ENCODE measurements at regions not wholly inside any gene's neighbourhood (a gene's known extent, or its start where the extent isn't known, plus 50 kb on each side); places are given as distances from the start of the nearest gene placed in this dataset.
"Not testable (repeated sequence)": the region's sequence is repeated elsewhere in the genome, so short reads cannot be mapped to it uniquely, and the experiment has no call there.

GRCh38 chr2:8144131-8144631 is 537.7 kb upstream of the ID2 start:
- intact Hi-C loops (cut with DNase I; ENCODE audit: low total_unique reads) = no loop called here
- H3K27me3 ChIP-seq = no peaks in the 10 kb centered on the region
- DNase-seq = no peak
- peaks cover 0 to 8% (median 4%) of the 10 kb centered on the region in 4 donors for H3K4me1 ChIP-seq
- 81 to 100% (median 92%) methylated on average over 2 of the region's 2 CpGs for WGBS, 5 donors
- no peaks in the 10 kb centered on the region for H3K36me3 ChIP-seq
- TF ChIP-seq, protein P1, sequence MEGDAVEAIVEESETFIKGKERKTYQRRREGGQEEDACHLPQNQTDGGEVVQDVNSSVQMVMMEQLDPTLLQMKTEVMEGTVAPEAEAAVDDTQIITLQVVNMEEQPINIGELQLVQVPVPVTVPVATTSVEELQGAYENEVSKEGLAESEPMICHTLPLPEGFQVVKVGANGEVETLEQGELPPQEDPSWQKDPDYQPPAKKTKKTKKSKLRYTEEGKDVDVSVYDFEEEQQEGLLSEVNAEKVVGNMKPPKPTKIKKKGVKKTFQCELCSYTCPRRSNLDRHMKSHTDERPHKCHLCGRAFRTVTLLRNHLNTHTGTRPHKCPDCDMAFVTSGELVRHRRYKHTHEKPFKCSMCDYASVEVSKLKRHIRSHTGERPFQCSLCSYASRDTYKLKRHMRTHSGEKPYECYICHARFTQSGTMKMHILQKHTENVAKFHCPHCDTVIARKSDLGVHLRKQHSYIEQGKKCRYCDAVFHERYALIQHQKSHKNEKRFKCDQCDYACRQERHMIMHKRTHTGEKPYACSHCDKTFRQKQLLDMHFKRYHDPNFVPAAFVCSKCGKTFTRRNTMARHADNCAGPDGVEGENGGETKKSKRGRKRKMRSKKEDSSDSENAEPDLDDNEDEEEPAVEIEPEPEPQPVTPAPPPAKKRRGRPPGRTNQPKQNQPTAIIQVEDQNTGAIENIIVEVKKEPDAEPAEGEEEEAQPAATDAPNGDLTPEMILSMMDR (IDR thresholded peaks at IDR 0.05) = no peak
- TF ChIP-seq POLR2AphosphoS5 (IDR thresholded peaks at IDR 0.05) = no peak
- no peak for TF ChIP-seq POLR2A (IDR thresholded peaks at IDR 0.05)
- no peak for TF ChIP-seq EP300 (IDR thresholded peaks at IDR 0.05)
- no peak overlapping the region for H3K27ac ChIP-seq
- H3K4me3 ChIP-seq = no peak overlapping the region
- H3K9me3 ChIP-seq = no peaks in the 10 kb centered on the region

GRCh38 chr2:8144785-8145184 is 537.1 kb upstream of the ID2 start:
- intact Hi-C loops (cut with DNase I; ENCODE audit: low total_unique reads) = no loop called here
- WGBS, 5 donors = 88 to 96% (median 93%) methylated on average over 3 of the region's 3 CpGs
- Histone ChIP-seq H3K4me3 (no peak overlapping the region), H3K4me1 (peaks cover 0 to 8% (median 4%) of the 10 kb centered on the region in 4 donors), H3K27me3 (no peaks in the 10 kb centered on the region), H3K9me3 (no peaks in the 10 kb centered on the region), H3K27ac (no peak overlapping the region), H3K36me3 (no peaks in the 10 kb centered on the region)
- DNase-seq = no peak
- TF ChIP-seq POLR2AphosphoS5 (IDR thresholded peaks at IDR 0.05) (no peak), POLR2A (IDR thresholded peaks at IDR 0.05) (no peak), EP300 (IDR thresholded peaks at IDR 0.05) (no peak)
- TF ChIP-seq, protein P1 (IDR thresholded peaks at IDR 0.05) = no peak

DNA sequence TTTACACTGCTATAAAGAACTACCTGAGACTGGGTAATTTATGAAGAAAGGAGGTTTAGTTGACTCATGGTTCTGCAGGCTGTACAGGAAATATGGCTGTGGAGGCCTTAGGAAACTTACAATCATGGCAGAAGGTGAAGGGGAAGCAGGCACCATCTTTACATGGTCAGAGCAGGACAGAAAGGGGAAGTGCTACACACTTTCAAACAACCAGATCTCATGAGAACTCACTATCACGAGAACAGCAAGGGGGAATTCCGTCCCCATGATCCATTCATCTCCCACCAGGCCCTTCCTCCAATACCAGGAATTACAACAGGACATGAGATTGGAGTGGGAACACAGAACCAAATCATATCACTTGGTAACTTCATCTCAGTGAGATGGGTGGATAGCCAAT is 536.5 kb upstream of the ID2 start:
- H3K4me3 ChIP-seq; H3K27ac ChIP-seq; H3K9me3 ChIP-seq; H3K27me3 ChIP-seq; intact Hi-C loops (cut with DNase I; ENCODE audit: low total_unique reads); H3K36me3 ChIP-seq; DNase-seq: not testable (repeated sequence)
- H3K4me1 ChIP-seq = peaks cover 0 to 14% (median 4%) of the 10 kb centered on the region in 4 donors
- WGBS, 5 donors = 79 to 94% (median 84%) methylated on average over 2 of the region's 2 CpGs

DNA sequence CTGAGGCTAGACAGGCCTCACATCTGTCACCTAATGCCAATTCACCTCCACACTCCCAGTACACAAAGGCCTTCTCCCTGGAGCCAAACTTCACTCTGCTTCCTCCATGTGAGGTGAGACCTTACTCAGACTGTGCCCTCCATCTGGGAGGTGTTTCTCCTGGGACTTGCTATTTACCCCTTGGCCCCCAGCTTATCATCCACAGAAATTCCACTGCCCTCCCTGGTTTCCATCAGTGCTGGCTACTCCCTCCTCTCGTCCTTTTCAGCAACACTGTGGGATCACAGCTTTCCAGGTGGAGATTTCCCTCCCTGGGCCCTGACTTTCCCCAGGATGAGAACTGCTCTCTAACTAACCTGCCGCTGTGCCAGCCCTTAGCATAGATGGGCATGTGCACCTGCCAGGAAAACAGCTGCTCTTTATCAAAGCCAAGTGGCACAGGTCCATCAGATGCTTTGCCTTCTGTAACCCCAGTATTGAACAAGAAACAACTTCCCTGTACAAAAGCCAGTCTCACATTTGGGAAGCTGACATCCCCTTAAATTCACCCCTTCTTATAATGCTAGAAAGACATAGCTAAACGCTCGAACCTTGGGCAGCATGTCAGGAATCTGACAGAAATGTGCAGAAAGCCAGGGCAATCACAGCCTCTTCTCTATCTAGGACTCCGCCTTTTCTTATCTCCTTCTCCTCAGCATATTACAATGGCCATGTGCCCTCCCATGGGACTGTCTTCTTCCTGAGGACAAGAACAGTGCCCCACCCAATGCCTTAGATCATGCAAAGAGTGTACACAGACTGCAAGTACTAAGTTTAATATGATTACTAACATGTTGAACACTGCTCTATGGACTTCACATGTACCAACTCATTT is 535.5 kb upstream of the ID2 start:
- Histone ChIP-seq H3K27ac (no peak overlapping the region), H3K9me3 (no peaks in the 10 kb centered on the region), H3K36me3 (no peaks in the 10 kb centered on the region), H3K4me1 (peaks cover 0 to 14% (median 4%) of the 10 kb centered on the region in 4 donors), H3K27me3 (no peaks in the 10 kb centered on the region), H3K4me3 (no peak overlapping the region)
- no peak for DNase-seq
- 37 to 51% (median 43%) methylated on average over 5 of the region's 5 CpGs for WGBS, 5 donors
- TF ChIP-seq, protein P1 (IDR thresholded peaks at IDR 0.05) = no peak
- TF ChIP-seq POLR2AphosphoS5 (IDR thresholded peaks at IDR 0.05) = no peak
- TF ChIP-seq POLR2A (IDR thresholded peaks at IDR 0.05) = no peak
- TF ChIP-seq EP300 (IDR thresholded peaks at IDR 0.05) = no peak
- intact Hi-C loops (cut with DNase I; ENCODE audit: low total_unique reads) = no loop called here
